ENCODE measurements at regions not wholly inside any gene's neighbourhood (a gene's known extent, or its start where the extent isn't known, plus 50 kb on each side); places are given as distances from the start of the nearest gene placed in this dataset.

- TF ChIP-seq POLR2A (IDR thresholded peaks at IDR 0.05; ENCODE audit: low read depth, low read length) (no peak), TAF1 (IDR thresholded peaks at IDR 0.05; ENCODE audit: borderline replicate concordance, low read depth, low read length) (no peak)
These were observed 2456.4 kb downstream of the PCDH7 start for GRCh38 chr4:33176566-33176965.
